Upper lobe of right lung (tissue), 1 donor: ENCODE measurements at regions not wholly inside any gene's neighbourhood (a gene's known extent, or its start where the extent isn't known, plus 50 kb on each side); places are given as distances from the start of the nearest gene placed in this dataset.

Source experiments
- ATAC-seq: fragments of 200-7000 bp; cut with Tn5 transposase; one replicate; pipeline ENCODE4 v1.9.1; 2020; ENCODE audit warnings: mild to moderate bottlenecking, moderate library complexity
- DNase-seq: peaks from one replicate; pipeline ENCODE4 v3.0.0-alpha.2; 2020
- H3K27ac ChIP-seq: fragments of 200-600 bp; one replicate; pipeline ENCODE4 v1.8.0; 2022
- H3K27me3 ChIP-seq: fragments of 200-600 bp; one replicate; pipeline ENCODE4 v1.8.0; 2022; ENCODE audit warnings: mild to moderate bottlenecking
- H3K36me3 ChIP-seq: fragments of 200-600 bp; one replicate; pipeline ENCODE4 v1.8.0; 2022
- H3K4me1 ChIP-seq: fragments of 200-600 bp; one replicate; pipeline ENCODE4 v1.8.0; 2022
- H3K4me3 ChIP-seq: fragments of 200-600 bp; one replicate; pipeline ENCODE4 v1.8.0; 2022; ENCODE audit warnings: mild to moderate bottlenecking
- H3K9me3 ChIP-seq: fragments of 200-600 bp; one replicate; pipeline ENCODE4 v1.8.0; 2022
- intact Hi-C: fragments of 100-400 bp; cut with DNase I; formaldehyde crosslinking; loops from one replicate; pipeline ENCODE4 v1.11.0; 2022
- TF ChIP-seq, protein P1 (sequence below): fragments of 200-600 bp; IDR thresholded peaks from one replicate; pipeline ENCODE4 v1.8.0; 2022; ENCODE audit warnings: antibody characterized with exemption
- donor health status: DM: no; HTN: yes; CAD: no; lungs with severe emphysema.

DNA sequence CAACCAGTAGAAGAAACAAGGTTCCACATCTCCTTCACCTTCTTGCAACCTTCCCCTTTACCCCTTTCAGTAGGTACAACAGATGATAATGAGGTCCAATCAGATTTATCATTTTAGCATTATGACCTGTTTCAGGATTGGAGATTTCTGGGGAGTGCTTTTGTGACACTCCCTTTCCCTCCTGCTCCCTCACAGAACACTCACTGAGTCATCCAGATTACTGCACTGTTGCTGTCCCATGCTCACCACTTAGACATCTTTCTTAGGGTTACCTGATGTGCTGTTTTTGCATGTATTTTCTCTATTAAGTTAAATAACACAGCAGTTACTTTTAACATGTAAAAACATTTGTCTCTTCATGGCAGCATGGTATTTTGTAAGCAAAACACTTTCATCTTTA, 118.5 kb downstream of the MFSD1 start:
- DNase-seq (no peak), ATAC-seq (no peak)
- intact Hi-C loops, result no loop called here
- TF ChIP-seq, protein P1, sequence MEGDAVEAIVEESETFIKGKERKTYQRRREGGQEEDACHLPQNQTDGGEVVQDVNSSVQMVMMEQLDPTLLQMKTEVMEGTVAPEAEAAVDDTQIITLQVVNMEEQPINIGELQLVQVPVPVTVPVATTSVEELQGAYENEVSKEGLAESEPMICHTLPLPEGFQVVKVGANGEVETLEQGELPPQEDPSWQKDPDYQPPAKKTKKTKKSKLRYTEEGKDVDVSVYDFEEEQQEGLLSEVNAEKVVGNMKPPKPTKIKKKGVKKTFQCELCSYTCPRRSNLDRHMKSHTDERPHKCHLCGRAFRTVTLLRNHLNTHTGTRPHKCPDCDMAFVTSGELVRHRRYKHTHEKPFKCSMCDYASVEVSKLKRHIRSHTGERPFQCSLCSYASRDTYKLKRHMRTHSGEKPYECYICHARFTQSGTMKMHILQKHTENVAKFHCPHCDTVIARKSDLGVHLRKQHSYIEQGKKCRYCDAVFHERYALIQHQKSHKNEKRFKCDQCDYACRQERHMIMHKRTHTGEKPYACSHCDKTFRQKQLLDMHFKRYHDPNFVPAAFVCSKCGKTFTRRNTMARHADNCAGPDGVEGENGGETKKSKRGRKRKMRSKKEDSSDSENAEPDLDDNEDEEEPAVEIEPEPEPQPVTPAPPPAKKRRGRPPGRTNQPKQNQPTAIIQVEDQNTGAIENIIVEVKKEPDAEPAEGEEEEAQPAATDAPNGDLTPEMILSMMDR, result no peak
- no peak overlapping the region for H3K27ac ChIP-seq
- no peak overlapping the region for H3K4me3 ChIP-seq
- no peaks in the 10 kb centered on the region for H3K36me3 ChIP-seq
- H3K4me1 ChIP-seq, result no peaks in the 10 kb centered on the region
- no peaks in the 10 kb centered on the region for H3K27me3 ChIP-seq
- no peaks in the 10 kb centered on the region for H3K9me3 ChIP-seq

DNA sequence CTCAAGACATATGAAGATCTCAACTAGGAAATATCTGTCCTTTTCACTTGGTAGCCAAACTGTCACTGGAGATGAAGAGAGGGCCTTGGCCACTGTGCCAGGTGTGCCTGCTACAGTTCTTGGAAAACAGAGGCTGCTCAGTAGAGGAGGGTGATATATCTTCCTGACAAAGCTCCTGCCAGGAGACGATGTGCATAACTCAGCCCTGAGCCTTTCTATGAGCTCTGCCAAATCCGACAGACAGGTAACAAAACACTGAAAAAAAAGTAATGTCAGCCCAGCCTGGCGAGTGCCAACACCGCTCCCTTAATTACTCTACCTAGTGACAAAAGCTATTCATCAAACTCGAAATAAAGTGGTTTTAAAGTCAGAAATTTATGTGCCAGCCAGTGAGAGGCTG, 123.2 kb downstream of the MFSD1 start:
- TF ChIP-seq, protein P1, result no peak

DNA sequence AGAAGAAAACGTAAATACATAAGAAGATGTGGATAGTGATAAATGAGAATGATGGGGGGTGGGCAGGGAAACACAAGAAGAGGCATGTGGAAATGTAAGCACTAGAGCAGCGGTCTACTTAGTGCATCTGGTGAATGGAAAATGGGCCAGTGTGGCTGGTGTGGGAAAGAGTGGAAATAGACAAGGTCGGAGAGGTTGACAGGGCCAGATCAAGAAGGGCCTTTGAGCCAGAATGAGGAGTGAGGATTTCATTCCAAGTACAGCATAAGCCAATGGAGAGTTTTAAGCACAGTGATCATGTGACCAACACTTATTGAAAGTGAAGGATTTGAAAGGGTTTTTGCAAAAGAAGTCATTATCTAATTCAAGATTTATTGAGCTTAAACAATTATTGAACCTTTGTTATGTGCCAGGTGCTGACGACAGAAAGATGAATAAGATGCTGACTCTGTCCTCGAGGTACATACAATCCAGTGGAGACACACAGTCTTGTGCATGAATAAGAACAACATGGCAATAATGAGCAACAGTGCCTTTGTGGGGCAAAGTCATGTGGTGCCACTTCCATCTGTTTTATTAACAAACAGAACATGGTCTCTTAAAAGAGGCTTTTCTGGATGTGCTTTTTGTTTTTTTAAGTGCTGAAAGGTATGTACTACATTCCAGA, 124.1 kb downstream of the MFSD1 start:
- intact Hi-C loops, result no loop called here
- DNase-seq, result no peak
- no peak overlapping the region for H3K4me3 ChIP-seq
- no peaks in the 10 kb centered on the region for H3K4me1 ChIP-seq
- ATAC-seq, result no peak
- TF ChIP-seq, protein P1, result no peak
- no peaks in the 10 kb centered on the region for H3K9me3 ChIP-seq
- no peaks in the 10 kb centered on the region for H3K36me3 ChIP-seq
- no peak overlapping the region for H3K27ac ChIP-seq
- no peaks in the 10 kb centered on the region for H3K27me3 ChIP-seq

More for the DNA sequence above, 123.2 kb downstream of the MFSD1 start:
- Histone ChIP-seq H3K27me3 (no peaks in the 10 kb centered on the region), H3K4me3 (no peak overlapping the region), H3K4me1 (no peaks in the 10 kb centered on the region), H3K9me3 (no peaks in the 10 kb centered on the region), H3K36me3 (no peaks in the 10 kb centered on the region), H3K27ac (no peak overlapping the region)
- no peak for DNase-seq
- intact Hi-C loops, result no loop called here
- no peak for ATAC-seq

DNA sequence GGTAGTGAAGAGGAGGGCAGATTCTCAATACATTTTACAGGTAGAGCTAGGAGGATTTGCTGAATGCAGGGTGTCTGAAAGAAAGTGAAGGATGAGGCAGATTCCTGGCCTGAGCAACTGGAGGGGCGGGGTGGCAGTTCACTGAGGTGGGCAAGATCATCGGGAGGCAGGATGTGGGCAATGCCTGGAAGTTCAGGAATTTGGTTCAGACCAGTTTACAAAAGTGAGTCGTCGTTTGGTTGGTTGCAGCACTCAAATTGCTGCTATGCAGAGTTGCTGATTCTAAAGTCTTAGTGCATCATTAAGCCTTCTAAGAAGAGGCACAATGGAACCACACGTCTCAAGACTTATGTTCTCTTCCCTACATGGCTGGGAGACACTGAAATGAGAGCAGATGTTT, 134.0 kb downstream of the MFSD1 start:
- Histone ChIP-seq H3K36me3 (no peaks in the 10 kb centered on the region), H3K4me1 (no peaks in the 10 kb centered on the region), H3K27me3 (no peaks in the 10 kb centered on the region), H3K4me3 (no peak overlapping the region), H3K9me3 (no peaks in the 10 kb centered on the region), H3K27ac (no peak overlapping the region)
- no peak for ATAC-seq
- intact Hi-C loops, result no loop called here
- DNase-seq, result no peak
- TF ChIP-seq, protein P1, result no peak

DNA sequence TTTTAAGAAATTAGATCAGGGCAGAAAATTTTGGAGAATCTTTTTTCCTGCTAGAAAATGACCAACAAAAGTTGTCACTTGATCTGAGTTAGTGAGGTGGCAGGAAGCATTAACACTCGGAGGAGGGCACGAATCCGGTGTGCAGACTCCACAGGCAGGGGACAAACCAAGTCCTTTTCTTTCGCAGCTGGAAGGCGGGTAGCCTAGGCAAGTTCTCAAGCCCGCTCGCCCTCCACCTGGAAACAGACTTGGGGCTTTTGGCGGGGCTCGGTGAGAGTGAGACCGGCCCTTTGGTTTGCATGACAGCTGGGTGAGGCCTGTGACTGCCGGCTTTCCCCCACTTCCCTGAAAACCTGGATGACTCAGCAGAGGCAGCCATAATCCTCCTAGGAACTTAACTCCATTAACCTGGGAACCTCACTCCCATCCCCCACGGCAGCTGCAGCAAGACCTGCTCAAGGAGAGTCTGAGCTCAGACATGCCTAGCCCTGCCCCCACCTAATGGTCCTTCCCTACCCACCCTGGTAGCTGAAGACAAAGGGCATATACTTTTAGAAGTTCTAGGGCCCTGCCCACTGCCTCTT, 134.8 kb downstream of the MFSD1 start:
- Histone ChIP-seq H3K36me3 (no peaks in the 10 kb centered on the region), H3K4me3 (no peak overlapping the region), H3K27me3 (no peaks in the 10 kb centered on the region), H3K4me1 (no peaks in the 10 kb centered on the region), H3K9me3 (peaks cover 5% of the 10 kb centered on the region), H3K27ac (no peak overlapping the region)
- TF ChIP-seq, protein P1, result no peak
- intact Hi-C loops, result no loop called here
- no peak for DNase-seq
- no peak for ATAC-seq
